AG09309 (cell line): ENCODE measurements at regions not wholly inside any gene's neighbourhood (a gene's known extent, or its start where the extent isn't known, plus 50 kb on each side); places are given as distances from the start of the nearest gene placed in this dataset.

Source experiments
- DNase-seq: peaks from one replicate; pipeline ENCODE4 v3.0.0-alpha.2; 2010; ENCODE audit warnings: low read depth
- H3K4me3 ChIP-seq: 2 replicates; pipeline ENCODE4 v1.5.1; 2011; ENCODE audit warnings: mild to moderate bottlenecking, low read depth, low read length, moderate library complexity; ENCODE audit not compliant: control insufficient read depth
- CTCF ChIP-seq: IDR thresholded peaks from 2 replicates; pipeline ENCODE4 v1.5.1; 2011; ENCODE audit warnings: mild to moderate bottlenecking, low read depth, low read length, inconsistent platforms; ENCODE audit not compliant: insufficient read depth, control insufficient read depth; ENCODE audit errors: missing control alignments

- H3K4me3 ChIP-seq = no peak overlapping the region
- no peak for TF ChIP-seq CTCF
- DNase-seq = no peak
These were observed 118.8 kb upstream of the UBE2E2 start for GRCh38 chr3:23084367-23084766.

GRCh38 chr3:23085261-23085660 lies 117.9 kb upstream of the UBE2E2 start:
- TF ChIP-seq CTCF = no peak
- no peak for DNase-seq
- H3K4me3 ChIP-seq = no peak overlapping the region

GRCh38 chr3:23086331-23086730 lies 116.8 kb upstream of the UBE2E2 start:
- DNase-seq = no peak
- H3K4me3 ChIP-seq = no peak overlapping the region
- no peak for TF ChIP-seq CTCF

- TF ChIP-seq CTCF = no peak
- DNase-seq = no peak
- H3K4me3 ChIP-seq = no peak overlapping the region
These were observed 116.3 kb upstream of the UBE2E2 start for GRCh38 chr3:23086831-23087230.

- DNase-seq = no peak
- no peak overlapping the region for H3K4me3 ChIP-seq
- TF ChIP-seq CTCF = no peak
These were observed 108.7 kb upstream of the UBE2E2 start for GRCh38 chr3:23094412-23094811.

- no peak for TF ChIP-seq CTCF
- H3K4me3 ChIP-seq = no peak overlapping the region
- no peak for DNase-seq
These were observed 108.2 kb upstream of the UBE2E2 start for GRCh38 chr3:23094890-23095462.

GRCh38 chr3:23096041-23096440 lies 107.1 kb upstream of the UBE2E2 start:
- no peak for TF ChIP-seq CTCF
- DNase-seq = no peak
- H3K4me3 ChIP-seq = no peak overlapping the region
